Urothelium cell line (cell line): ENCODE measurements at regions not wholly inside any gene's neighbourhood (a gene's known extent, or its start where the extent isn't known, plus 50 kb on each side); places are given as distances from the start of the nearest gene placed in this dataset.
A peak's percentile ranks its signal among the peaks of the same experiment; 100 is the strongest.
"Not testable (repeated sequence)": the region's sequence is repeated elsewhere in the genome, so short reads cannot be mapped to it uniquely, and the experiment has no call there.

ENCODE experiments used
- DNase-seq: peaks from one replicate; pipeline ENCODE4 v3.0.0; 2011; ENCODE audit warnings: low spot score, mixed read lengths
- FAIRE-seq: peaks from 2 replicates; lab custom pipeline; 2011; peaks lifted over from hg19 to GRCh38; lab: Jason Lieb, UNC

DNA sequence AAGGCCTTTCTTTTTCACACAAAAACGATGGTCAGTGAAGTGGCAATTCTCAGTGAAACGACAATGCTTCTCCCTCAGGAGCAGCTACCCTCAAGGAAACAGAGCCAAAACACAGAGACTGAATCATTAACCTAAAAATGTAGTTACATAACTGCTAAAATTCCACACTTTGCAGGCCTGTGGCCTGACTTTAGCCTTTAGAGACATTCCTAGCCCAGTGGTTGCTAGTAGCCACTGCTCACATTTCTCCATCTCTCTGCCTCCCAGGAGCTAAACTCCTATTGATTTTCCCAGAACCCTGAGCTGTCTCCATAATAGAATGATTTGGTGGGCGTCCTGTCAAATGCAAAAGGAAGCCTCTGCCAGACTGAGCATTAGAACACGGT lies 630.1 kb upstream of the KCNMB2 start:
- FAIRE-seq: no peak
- peak; percentile 78 for DNase-seq

DNA sequence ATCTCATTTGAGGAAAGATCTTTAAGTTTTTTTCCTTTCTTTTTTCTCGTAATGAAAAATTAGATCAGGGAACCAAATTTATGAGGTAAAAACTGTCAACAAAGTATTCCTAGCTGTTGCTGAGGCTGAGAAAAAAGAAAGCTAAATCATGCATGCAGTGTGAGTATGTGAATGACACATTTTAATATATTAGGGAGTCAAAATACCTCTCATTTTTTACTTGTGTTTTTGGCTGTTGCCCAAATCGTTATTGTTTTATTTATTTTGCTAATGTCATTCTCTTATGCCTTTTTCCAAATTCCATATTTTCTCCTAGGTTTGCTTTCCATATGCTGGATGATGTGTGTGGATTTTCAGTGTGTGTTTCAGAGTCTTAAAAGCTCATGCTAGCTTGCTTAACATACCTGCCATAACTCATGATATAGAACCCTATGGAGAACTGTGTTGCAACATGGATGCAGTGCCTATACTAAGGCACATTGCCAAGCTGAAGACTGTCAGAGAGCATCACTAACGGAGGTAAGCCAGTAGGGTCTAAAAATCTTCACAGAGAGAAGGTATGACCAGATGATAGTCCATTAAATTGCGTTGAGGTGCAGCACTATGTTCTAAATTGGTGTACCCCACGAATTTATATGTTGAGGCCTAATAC lies 629.5 kb upstream of the KCNMB2 start:
- DNase-seq (no peak), FAIRE-seq (no peak)

DNA sequence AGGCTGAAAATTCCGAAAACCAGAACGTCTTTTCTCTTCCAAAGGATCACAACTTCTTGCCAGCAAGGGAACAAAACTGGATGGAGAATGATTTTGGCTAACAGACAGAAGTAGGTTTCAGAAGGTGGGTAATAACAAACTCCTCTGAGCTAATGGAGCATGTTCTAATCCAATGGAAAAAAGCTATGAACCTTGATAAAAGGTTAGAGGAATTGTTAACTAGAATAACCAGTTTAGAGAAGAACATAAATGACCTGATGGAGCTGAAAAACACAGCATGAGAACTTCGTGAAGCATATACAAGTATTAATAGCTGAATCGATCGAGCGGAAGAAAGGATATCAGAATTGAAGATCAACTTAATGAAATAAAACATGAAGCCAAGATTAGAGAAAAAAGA lies 626.7 kb upstream of the KCNMB2 start:
- not testable (repeated sequence) for DNase-seq, FAIRE-seq

DNA sequence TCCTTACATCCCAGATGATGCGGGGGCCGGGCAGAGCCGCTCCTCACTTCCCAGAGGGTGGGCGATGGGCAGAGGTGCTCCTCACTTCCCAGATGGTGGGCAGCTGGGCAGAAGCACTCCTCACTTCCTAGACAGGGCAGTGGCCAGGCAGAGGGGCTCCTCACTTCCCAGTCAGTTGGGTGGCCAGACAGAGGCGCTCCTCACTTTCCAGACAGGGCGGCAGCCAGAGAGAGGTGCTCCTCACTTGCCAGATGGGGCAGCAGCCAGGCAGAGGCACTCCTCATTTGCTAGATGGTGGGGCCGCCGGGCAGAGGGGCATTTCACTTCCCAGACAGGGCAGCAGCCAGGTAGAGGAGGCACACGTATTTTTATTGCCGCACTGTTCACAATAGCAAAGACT lies 622.0 kb upstream of the KCNMB2 start:
- no peak for FAIRE-seq
- no peak for DNase-seq

DNA sequence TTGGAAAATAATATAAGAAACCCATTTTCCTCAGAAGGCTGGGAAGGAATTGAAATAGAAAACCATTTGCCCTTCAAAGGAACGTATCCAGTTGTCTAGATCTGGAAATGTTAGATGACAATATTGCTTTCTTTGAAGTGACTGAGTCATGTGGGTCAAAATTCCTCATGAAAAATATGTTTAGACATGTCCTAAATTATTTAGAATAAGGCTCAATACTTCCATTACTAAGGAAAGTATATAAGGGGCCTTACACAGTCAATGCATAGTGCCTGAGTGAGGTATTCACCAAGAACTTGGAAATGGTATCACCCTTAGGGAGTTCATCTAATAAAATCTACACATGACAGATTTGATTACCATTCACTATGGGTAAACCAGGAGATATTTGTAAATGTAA lies 619.8 kb upstream of the KCNMB2 start:
- DNase-seq: no peak
- FAIRE-seq: no peak

DNA sequence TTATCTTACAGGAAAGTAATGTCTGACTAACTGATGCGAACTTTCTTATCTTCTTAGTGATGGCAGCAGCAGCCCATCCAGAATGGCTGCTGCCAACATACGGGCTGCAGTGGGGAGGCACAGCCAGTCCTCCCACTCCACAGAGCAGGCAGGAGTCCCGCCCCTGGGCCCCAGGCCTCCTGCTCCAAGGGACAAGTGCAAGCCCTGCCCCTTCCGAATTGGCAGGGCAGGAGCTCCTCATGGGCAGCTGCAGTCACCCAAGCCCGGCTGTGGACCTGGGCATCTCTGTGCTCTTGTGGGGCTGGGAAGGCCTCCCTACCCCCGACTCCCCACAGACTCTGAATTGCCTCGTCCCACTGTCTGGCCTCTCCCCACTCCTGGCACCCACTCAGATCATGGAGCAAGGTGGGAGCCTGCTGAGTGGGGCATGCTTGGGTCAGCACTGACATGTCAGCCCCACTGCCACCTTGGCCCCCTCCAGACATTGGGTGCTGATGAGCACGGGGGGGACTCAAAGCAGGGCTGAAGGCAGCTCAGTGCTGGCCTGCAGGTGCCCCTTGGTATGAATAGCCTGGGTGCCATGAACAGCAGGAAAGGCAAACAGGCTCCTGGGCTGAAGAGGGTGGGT lies 618.9 kb upstream of the KCNMB2 start:
- DNase-seq: no peak

DNA sequence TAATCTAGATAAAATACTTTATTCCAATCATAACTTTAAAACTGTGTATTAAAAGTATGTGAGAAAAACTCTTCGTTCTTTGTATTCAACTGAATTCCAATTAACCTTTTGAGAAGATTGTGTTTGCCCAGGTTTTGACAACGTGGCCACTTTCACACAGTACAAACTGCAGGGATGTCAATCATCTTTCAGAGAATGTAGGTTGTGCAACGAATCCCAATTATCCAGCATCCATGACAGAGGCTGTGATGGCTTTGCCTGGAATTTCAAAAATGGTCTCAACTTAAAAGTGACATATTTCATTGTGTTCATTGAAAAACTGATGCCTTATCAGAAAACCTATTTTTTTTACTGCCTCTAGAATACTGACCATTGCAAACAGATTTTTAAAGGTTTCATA lies 615.1 kb upstream of the KCNMB2 start:
- FAIRE-seq (no peak), DNase-seq (no peak)

More for the DNA sequence above, 618.9 kb upstream of the KCNMB2 start:
- no peak for FAIRE-seq

DNA sequence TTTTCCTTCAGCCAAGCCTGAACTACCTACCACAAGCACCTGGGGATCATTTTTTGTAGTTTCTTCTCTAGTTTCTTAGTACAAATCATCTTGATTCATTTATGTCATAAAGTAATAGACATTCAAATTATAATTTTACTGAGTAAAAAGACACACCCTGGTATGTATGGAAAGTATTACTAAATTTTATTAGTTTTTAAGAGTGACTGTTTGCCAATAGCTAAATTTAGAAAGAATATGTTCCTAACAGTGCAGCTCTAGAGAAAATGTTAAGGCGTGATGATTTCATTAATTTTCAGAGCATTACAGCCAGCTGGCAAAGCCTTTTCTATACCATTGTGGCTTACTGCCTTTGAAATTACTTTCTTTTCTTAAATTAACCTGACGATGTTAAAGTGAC lies 612.0 kb upstream of the KCNMB2 start:
- FAIRE-seq (no peak), DNase-seq (no peak)

DNA sequence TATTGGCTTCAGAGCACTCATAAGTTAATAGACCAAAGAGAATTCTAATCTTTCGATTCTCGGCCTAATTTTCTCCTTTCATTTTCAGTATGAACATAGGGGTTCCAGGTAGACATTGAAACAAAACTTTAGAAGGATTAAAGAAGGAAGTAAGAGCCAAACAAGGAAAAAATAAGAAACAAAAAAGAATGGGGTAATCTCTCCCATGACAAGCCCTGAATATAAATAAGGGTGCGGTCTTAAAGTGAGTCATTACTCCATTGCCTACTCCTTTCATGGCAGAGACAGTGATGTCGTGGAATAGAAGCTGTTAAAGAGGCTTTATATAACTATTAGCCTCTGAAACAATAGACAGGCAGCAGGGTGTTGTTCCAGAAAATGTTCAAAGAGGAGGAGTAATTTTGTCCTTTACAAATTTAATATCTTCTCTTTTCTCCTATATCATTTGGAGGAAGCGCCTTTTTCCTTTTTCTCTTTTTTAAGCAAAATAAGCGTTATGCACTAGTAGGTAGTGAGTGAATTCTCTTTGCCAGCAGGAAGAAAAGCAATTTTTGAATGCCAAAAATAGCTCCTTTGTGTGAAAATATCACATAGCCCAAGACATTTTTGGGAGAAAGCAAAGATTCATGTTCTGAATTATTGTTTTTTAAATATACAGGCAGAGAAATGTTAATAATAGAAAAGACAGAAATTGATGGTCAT lies 607.9 kb upstream of the KCNMB2 start:
- FAIRE-seq (no peak), DNase-seq (peak; percentile 37)

DNA sequence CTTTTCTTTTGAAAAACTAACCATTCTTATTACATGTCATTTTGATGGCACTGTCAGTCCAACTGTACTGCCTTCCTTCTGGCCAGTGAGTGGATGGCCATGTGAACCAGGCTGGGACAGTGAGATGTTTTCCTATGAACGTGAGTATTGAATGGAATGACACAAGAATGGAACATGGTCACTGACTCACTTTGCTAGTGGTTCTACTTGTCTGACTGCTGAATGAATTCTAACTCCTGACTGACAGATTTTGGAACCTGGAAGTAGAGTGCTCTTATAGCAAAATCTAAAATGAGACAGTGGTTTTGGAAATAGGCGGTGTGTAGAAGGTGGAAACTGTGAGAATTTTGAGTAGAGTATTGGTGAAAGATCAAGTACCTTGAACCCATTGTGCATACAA lies 606.9 kb upstream of the KCNMB2 start:
- no peak for DNase-seq
- no peak for FAIRE-seq

DNA sequence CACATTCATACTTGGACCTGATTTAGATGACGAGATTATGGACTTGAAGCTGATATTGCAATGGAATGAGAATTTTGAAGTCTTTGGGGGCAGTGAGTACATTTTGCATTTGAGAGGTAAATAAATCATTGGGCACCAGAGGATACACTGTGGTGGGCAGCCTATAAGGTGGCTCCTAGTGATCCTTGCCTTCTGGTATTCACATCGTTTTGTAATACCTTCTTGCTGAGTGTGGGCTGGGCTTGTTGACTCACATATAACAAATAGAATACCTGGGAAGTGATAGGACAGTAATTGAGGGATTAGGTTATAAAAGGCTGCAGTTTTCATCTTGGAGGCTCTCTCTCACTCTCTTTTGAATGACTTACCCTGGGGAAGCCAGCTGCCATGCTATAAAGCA lies 605.5 kb upstream of the KCNMB2 start:
- FAIRE-seq: no peak

DNA sequence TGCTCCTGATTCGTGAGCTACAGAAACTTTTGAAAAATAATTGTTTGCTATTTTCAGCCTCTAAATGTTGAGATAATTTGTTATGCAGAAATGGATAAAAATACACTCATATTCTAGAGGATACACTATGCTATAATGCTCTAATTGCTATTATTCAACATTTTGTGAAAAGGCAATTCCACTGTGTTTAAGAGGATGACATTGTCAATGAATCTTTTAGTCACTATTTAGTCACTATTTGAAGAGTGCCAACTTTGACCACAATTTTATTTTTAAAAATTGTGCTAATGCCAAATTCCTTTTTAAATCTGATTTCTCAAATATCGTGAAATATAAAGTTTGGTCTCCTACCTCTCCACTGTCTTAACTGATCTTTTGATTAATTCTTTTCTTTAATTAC lies 604.9 kb upstream of the KCNMB2 start:
- FAIRE-seq (no peak), DNase-seq (no peak)

More for the DNA sequence above, 605.5 kb upstream of the KCNMB2 start:
- DNase-seq: no peak

DNA sequence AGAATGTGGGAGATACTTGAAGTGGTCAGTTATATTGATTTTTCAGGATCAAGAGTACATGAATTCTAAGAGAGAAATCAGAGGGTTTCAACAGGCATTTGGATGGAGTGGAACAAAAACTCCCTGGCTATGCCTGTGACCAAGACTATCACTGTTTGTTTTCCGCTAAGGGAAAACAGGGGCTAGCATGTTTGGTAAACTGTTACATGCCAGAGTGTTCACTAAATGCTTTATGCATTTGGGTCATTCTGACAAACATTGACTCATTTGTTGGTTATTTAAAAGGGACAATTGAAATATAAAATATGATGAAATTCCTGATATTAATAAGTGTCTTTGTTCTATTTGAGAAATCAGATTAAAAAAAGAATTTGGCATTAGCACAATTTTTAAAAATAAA lies 603.9 kb upstream of the KCNMB2 start:
- FAIRE-seq (no peak), DNase-seq (no peak)

DNA sequence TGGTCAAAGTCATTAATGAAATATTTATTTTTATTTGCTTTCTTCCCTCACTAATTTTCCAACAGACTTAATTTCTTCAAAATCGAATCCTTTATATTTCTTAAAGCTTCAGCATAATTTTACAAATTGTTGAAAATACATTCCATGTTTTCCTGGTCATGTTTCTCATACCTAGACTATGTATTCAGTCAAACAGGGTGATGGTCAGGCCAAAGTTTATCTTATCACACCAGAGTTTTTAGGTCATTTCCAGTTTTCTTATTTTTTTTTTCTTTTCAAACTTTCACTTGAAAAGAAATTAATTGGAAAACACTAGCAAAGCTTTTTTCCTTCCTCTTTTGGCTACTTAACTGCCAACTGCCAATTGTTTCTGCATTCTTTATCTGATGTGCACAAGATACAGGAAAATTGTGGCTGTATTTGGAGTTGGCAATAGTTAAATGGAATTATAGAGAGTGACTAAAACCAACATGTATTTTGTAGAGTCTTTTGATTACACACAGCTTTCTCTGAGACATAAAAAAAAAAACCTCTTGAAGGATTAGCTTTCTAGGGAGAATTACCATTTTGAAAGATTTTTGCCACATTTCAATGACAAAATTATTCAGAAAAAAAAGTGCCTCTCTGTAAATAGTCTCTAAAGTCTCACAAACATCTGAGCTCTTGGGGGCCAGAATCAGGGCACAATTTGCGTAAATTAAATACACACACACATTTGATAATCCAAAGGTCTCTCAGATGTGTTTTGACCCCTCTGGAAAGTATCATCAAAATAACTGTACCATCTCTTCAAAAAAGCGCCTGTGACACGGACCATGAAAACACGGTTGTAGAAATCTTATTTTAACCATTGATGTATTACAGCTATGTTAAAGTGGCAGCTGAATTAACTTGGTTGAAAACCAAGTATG lies 603.2 kb upstream of the KCNMB2 start:
- FAIRE-seq (no peak), DNase-seq (no peak)

DNA sequence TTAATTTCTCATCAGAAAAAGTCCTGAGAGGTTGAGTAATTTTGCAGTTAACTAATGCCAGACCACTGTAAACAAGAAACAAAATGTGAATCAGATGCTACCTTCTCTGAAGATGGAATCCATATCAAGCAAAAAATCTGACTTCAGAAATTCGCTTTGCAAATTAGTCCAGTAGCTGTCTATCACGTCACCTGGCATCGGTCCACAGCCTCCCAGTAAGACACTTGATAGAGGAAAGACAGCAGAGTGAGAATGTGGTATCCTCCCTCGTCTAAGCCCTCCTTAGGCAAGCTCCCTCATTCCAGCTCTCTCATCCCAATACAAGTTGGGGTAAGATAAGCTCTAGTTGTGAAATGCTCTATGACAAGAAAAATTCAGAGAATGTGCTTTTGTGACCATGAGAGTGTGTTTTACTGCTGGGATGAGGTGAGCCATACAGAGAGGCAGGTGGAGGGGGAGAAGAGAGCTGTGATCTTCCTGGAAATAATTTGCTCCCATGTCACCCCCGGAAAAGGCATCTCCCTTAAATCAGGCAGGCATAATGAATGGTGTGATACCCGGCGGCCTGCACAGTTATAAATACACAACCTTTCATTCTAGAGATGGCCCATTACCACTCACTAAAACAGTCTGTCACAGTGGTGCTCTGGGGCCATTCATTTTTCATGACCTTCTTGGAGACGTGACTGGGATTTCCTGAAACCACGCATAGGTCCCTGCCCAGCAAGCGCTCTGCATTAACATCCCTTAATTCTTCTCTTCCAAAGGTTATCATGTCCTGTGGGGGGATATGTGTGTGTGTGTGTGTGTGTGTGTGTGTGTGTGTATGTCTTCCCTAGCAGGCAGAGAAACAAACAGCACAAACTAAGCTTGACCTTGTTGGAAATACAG lies 602.0 kb upstream of the KCNMB2 start:
- FAIRE-seq: peak; percentile 80

DNA sequence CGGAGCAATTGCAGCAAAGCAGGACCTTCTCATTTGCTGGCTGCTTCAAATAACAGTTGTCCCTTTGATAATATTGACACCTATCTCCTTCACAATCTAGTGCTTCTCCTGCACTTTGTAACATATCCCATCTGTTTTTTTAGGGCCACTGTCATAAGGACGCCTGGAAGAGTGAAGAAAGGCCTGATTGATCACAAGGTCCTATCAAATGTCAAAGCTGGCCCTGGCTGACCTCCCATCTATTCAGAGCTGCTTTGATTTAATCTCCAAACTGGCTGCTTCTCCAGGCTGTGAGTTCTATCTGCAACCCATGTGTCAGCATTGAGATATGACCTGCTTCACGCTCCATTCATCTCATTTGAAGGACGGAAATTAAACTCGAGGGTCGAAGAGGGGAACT lies 601.2 kb upstream of the KCNMB2 start:
- DNase-seq: no peak
- FAIRE-seq: peak; percentile 40

More for the DNA sequence above, 602.0 kb upstream of the KCNMB2 start:
- DNase-seq: peak; percentile 50

DNA sequence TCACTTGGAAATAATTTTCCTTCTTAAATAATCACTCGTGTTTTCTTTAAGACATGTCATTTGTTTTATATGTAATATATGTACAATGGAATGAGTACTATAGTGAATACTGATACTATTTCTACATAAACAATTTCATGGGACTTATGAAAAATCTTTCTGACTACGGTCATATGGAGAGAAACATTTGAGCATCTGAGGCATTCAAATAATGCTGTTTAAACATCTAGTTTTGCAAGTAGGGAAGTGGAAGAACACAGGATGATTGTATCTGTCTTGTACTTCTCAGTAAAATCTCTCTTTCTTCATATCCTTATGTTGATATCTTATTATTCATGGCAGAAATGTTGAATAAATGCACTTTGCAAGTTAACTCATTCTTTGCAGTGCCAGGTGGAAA lies 599.5 kb upstream of the KCNMB2 start:
- no peak for DNase-seq
- FAIRE-seq: no peak

DNA sequence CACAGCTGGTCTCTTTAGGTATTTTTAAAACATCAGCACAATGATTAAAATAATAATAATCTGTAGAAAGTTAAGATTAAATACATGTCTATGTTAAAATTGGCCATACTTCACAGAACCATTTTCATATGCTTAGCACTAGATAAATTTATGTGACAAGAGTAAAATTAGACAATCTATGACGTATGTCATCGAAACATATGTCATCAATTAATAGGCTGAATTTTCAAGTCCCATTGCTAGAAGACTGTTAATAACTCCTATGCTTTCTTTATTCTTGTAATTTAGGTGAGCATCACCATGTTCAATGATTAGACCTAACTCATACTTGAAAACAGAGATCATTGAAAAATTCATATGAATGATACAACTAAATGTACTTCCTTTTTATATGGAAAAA lies 593.3 kb upstream of the KCNMB2 start:
- FAIRE-seq (no peak), DNase-seq (no peak)

DNA sequence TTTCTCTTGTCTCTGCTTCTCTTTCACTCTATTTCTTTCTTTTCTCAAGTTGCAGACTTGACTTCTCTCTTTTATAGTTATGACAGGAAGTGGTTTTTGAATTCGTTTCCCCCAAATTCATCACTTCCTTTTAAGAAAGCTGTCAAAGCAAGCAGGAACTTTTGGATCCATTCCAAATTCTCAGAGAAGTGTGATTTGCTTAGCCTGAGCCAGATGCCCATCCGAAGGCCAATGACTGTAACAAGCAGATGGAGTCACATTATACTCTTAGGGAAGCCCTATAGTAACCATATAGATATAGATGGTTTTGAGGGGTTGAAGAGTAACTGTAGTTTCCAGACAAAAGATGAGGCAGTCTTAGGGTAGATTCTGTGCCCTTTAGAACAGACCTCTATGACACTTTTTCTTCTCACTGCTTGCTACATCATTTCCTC lies 592.0 kb upstream of the KCNMB2 start:
- no peak for DNase-seq
- no peak for FAIRE-seq

DNA sequence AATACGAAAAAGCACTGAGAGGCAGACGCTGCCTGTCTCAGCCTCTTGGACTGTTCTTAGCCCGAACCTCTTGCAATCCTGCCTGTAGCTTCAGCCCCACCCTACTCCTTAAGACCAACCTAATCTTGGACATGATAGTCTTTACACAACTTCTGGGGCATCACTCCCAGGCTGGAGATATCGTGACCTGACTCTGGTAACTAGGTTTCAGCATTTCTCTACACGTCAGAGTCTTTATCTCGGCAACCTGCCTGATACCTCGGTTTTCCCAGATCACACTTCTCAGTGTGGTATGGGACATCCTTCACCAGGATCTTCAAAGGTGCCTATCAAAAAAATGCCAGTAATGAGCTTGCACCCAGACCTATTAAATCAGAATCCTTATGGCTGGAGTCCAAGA lies 590.2 kb upstream of the KCNMB2 start:
- FAIRE-seq: no peak
- no peak for DNase-seq
